AG08395 (cell line): ENCODE measurements at regions not wholly inside any gene's neighbourhood (a gene's known extent, or its start where the extent isn't known, plus 50 kb on each side); places are given as distances from the start of the nearest gene placed in this dataset.
"Not testable (repeated sequence)": the region's sequence is repeated elsewhere in the genome, so short reads cannot be mapped to it uniquely, and the experiment has no call there.

ENCODE experiments used
- DNase-seq: peaks from one replicate; pipeline ENCODE4 v3.0.0; 2012; ENCODE audit warnings: mixed read lengths, low spot score

GRCh38 chr5:5881294-5881693 lies 458.8 kb downstream of the ICE1 start:
- DNase-seq: no peak

GRCh38 chr5:5880077-5880763 lies 457.7 kb downstream of the ICE1 start:
- no peak for DNase-seq

GRCh38 chr5:5857396-5857795 lies 434.9 kb downstream of the ICE1 start:
- no peak for DNase-seq

GRCh38 chr5:5854087-5854486 lies 431.6 kb downstream of the ICE1 start:
- no peak for DNase-seq

GRCh38 chr5:5838493-5838892 lies 416.0 kb downstream of the ICE1 start:
- DNase-seq: no peak

- DNase-seq: not testable (repeated sequence)
These were observed 409.1 kb downstream of the ICE1 start for GRCh38 chr5:5831622-5832021.

- DNase-seq: no peak
These were observed 406.1 kb downstream of the ICE1 start for GRCh38 chr5:5828619-5829018.

GRCh38 chr5:5826911-5827310 lies 404.4 kb downstream of the ICE1 start:
- DNase-seq: no peak

GRCh38 chr5:5822729-5823257 lies 400.3 kb downstream of the ICE1 start:
- no peak for DNase-seq

GRCh38 chr5:5816960-5817359 lies 394.5 kb downstream of the ICE1 start:
- no peak for DNase-seq

GRCh38 chr5:5813441-5813840 lies 391.0 kb downstream of the ICE1 start:
- DNase-seq: no peak

- no peak for DNase-seq
These were observed 388.0 kb downstream of the ICE1 start for GRCh38 chr5:5810461-5810860.

- DNase-seq: no peak
These were observed 383.4 kb downstream of the ICE1 start for GRCh38 chr5:5805916-5806315.

GRCh38 chr5:5804478-5805233 lies 382.2 kb downstream of the ICE1 start:
- no peak for DNase-seq

- DNase-seq: no peak
These were observed 378.6 kb downstream of the ICE1 start for GRCh38 chr5:5800801-5801761.

- no peak for DNase-seq
These were observed 377.3 kb downstream of the ICE1 start for GRCh38 chr5:5799826-5800225.

- DNase-seq: no peak
These were observed 376.8 kb downstream of the ICE1 start for GRCh38 chr5:5799229-5799628.

GRCh38 chr5:5798462-5798861 lies 376.0 kb downstream of the ICE1 start:
- DNase-seq: no peak

- no peak for DNase-seq
These were observed 375.6 kb downstream of the ICE1 start for GRCh38 chr5:5798041-5798440.

GRCh38 chr5:5795074-5795771 lies 372.7 kb downstream of the ICE1 start:
- DNase-seq: no peak

- DNase-seq: no peak
These were observed 371.7 kb downstream of the ICE1 start for GRCh38 chr5:5794118-5794560.
